GM23338 (cell line): ENCODE measurements at regions not wholly inside any gene's neighbourhood (a gene's known extent, or its start where the extent isn't known, plus 50 kb on each side); places are given as distances from the start of the nearest gene placed in this dataset.

Experiments used
- ATAC-seq: fragments of 200-7000 bp; cut with Tn5 transposase; 3 replicates; pipeline ENCODE4 v1.9.1; 2020
- DNase-seq: peaks from one replicate; pipeline ENCODE4 v3.0.0-alpha.2; 2015; ENCODE audit warnings: low spot score
- H2AFZ ChIP-seq: fragments of 200-600 bp; sonication (generic); 2 replicates; pipeline ENCODE4 v1.8.0; 2016; ENCODE audit warnings: antibody characterized with exemption, mild to moderate bottlenecking, moderate library complexity
- H3F3A ChIP-seq: fragments of 200-600 bp; sonication (generic); replicated peaks from 2 replicates; pipeline ENCODE4 v1.8.0; 2017; ENCODE audit warnings: antibody characterized with exemption, mixed run types, low read depth
- H3K27ac ChIP-seq: fragments of 200-600 bp; sonication (generic); 2 replicates; pipeline ENCODE4 v1.6.1; 2016; ENCODE audit warnings: low read depth
- H3K27me3 ChIP-seq: fragments of 200-600 bp; sonication (generic); 2 replicates; pipeline ENCODE4 v1.8.0; 2016; ENCODE audit warnings: mild to moderate bottlenecking, mixed run types, moderate library complexity; ENCODE audit not compliant: insufficient read depth
- H3K36me3 ChIP-seq: fragments of 200-600 bp; sonication (generic); 2 replicates; pipeline ENCODE4 v1.8.0; 2016; ENCODE audit warnings: mild to moderate bottlenecking; ENCODE audit not compliant: insufficient read depth
- H3K4me1 ChIP-seq: fragments of 200-600 bp; sonication (generic); 2 replicates; pipeline ENCODE4 v1.8.0; 2016; ENCODE audit warnings: mild to moderate bottlenecking, moderate library complexity; ENCODE audit not compliant: insufficient read depth
- H3K4me2 ChIP-seq: fragments of 200-600 bp; sonication (generic); 2 replicates; pipeline ENCODE4 v1.7.1; 2017; ENCODE audit warnings: mixed run types
- H3K4me3 ChIP-seq: fragments of 200-600 bp; sonication (generic); 2 replicates; pipeline ENCODE4 v1.6.1; 2016; ENCODE audit warnings: mixed run types
- H3K79me2 ChIP-seq: fragments of 200-600 bp; sonication (generic); replicated peaks from 2 replicates; pipeline ENCODE4 v1.8.0; 2017; ENCODE audit warnings: mild to moderate bottlenecking; ENCODE audit not compliant: insufficient read depth
- H3K9me2 ChIP-seq: fragments of 200-600 bp; sonication (generic); 2 replicates; pipeline ENCODE4 v1.8.0; 2017; ENCODE audit not compliant: insufficient read depth
- H4K20me1 ChIP-seq: fragments of 200-600 bp; sonication (generic); replicated peaks from 2 replicates; pipeline ENCODE4 v1.8.0; 2017; ENCODE audit warnings: mild to moderate bottlenecking; ENCODE audit not compliant: insufficient read depth
- H3K27ac Mint-ChIP-seq: 2 replicates; pipeline ENCODE4 v1.8.0; 2020; ENCODE audit warnings: inconsistent platforms, mild to moderate bottlenecking, moderate library complexity, mixed read lengths
- H3K27me3 Mint-ChIP-seq: 3 replicates; pipeline ENCODE4 v1.8.0; 2022; ENCODE audit warnings: low read depth, mild to moderate bottlenecking, moderate library complexity, mixed read lengths, inconsistent platforms; ENCODE audit not compliant: insufficient read depth, poor library complexity
- H3K36me3 Mint-ChIP-seq: 3 replicates; pipeline ENCODE4 v1.8.0; 2021; ENCODE audit warnings: low read depth, mild to moderate bottlenecking, inconsistent platforms, moderate library complexity, mixed read lengths
- H3K4me1 Mint-ChIP-seq: 3 replicates; pipeline ENCODE4 v1.8.0; 2020; ENCODE audit warnings: mild to moderate bottlenecking, inconsistent platforms, mixed read lengths
- H3K4me3 Mint-ChIP-seq: 3 replicates; pipeline ENCODE4 v1.8.0; 2021; ENCODE audit warnings: moderate library complexity, mild to moderate bottlenecking, inconsistent platforms, mixed read lengths
- H3K9me3 Mint-ChIP-seq: 3 replicates; pipeline ENCODE4 v1.8.0; 2020; ENCODE audit warnings: moderate library complexity, mild to moderate bottlenecking, inconsistent platforms, mixed read lengths
- CREB1 ChIP-seq: fragments of 250-450 bp; sonication (Bioruptor Pico); IDR thresholded peaks from 2 replicates; pipeline ENCODE4 v1.5.0; 2020; ENCODE audit warnings: low read depth, mild to moderate bottlenecking, moderate library complexity
- EZH2 ChIP-seq: fragments of 200-600 bp; sonication (generic); IDR thresholded peaks from one replicate; pipeline ENCODE4 v1.8.0; 2017; ENCODE audit warnings: antibody characterized with exemption, mild to moderate bottlenecking, low read depth; ENCODE audit not compliant: unreplicated experiment
- EZH2phosphoT487 ChIP-seq: fragments of 200-600 bp; sonication (generic); IDR thresholded peaks from one replicate; pipeline ENCODE4 v1.8.1; 2018; ENCODE audit warnings: antibody characterized with exemption; ENCODE audit not compliant: unreplicated experiment
- JUNB ChIP-seq: IDR thresholded peaks from one replicate; pipeline ENCODE4 v1.6.1; 2016; ENCODE audit warnings: antibody characterized with exemption; ENCODE audit not compliant: unreplicated experiment
- POLR2AphosphoS5 ChIP-seq: IDR thresholded peaks from 2 replicates; pipeline ENCODE4 v1.6.1; 2016; ENCODE audit warnings: antibody characterized with exemption, low read depth
- STAT1 ChIP-seq: IDR thresholded peaks from one replicate; pipeline ENCODE4 v1.6.1; 2016; ENCODE audit warnings: antibody characterized with exemption; ENCODE audit not compliant: unreplicated experiment
- ZNF114 ChIP-seq: fragments of 250-450 bp; sonication (Bioruptor Pico); IDR thresholded peaks from 2 replicates; pipeline ENCODE4 v1.5.0; 2020; ENCODE audit warnings: mild to moderate bottlenecking, moderate library complexity
- ZNF331 ChIP-seq: fragments of 250-450 bp; sonication (Bioruptor Pico); IDR thresholded peaks from 2 replicates; pipeline ENCODE4 v1.5.0; 2020; ENCODE audit warnings: low read depth, mild to moderate bottlenecking, moderate library complexity
- TF ChIP-seq, protein P1 (sequence below): IDR thresholded peaks from one replicate; pipeline ENCODE4 v1.6.1; 2018; ENCODE audit warnings: antibody characterized with exemption; ENCODE audit not compliant: unreplicated experiment
- TF ChIP-seq, protein P2 (sequence below): IDR thresholded peaks from 2 replicates; pipeline ENCODE4 v1.6.1; 2016; ENCODE audit warnings: antibody characterized with exemption
- TF ChIP-seq, protein P3 (sequence below), 2 experiments: fragments of 200-600 bp in 1 of 2; sonication (generic) in 1 of 2; conservative IDR thresholded peaks; 2 replicates each; pipeline versions ENCODE4 v1.5.1 to v1.6.1; 2016 to 2017; ENCODE audit warnings: antibody characterized with exemption in 2 of 2, low read depth in 2 of 2, mild to moderate bottlenecking in 2 of 2, moderate library complexity in 1 of 2

DNA sequence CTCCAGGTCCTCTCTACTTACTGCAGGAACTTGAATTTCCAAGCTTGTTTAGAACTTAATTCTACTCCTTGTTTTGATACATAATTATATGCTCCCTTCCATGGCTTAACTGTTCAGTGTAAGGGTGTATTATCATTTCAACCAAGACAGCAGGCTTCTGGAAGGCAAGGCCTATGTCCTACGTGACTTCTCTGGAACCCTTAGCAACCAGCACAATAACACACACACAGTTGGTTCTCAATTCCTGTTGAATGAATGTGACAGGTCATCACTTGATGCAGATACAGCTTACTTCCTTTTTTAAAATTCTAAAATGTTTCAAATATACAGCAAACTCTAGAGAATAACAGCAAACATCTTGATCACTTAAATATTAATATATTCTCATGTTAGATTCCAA is 77.7 kb upstream of the COCH start (continued):
- TF ChIP-seq, protein P1, sequence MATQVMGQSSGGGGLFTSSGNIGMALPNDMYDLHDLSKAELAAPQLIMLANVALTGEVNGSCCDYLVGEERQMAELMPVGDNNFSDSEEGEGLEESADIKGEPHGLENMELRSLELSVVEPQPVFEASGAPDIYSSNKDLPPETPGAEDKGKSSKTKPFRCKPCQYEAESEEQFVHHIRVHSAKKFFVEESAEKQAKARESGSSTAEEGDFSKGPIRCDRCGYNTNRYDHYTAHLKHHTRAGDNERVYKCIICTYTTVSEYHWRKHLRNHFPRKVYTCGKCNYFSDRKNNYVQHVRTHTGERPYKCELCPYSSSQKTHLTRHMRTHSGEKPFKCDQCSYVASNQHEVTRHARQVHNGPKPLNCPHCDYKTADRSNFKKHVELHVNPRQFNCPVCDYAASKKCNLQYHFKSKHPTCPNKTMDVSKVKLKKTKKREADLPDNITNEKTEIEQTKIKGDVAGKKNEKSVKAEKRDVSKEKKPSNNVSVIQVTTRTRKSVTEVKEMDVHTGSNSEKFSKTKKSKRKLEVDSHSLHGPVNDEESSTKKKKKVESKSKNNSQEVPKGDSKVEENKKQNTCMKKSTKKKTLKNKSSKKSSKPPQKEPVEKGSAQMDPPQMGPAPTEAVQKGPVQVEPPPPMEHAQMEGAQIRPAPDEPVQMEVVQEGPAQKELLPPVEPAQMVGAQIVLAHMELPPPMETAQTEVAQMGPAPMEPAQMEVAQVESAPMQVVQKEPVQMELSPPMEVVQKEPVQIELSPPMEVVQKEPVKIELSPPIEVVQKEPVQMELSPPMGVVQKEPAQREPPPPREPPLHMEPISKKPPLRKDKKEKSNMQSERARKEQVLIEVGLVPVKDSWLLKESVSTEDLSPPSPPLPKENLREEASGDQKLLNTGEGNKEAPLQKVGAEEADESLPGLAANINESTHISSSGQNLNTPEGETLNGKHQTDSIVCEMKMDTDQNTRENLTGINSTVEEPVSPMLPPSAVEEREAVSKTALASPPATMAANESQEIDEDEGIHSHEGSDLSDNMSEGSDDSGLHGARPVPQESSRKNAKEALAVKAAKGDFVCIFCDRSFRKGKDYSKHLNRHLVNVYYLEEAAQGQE = no peak
- TF ChIP-seq STAT1 = no peak

DNA sequence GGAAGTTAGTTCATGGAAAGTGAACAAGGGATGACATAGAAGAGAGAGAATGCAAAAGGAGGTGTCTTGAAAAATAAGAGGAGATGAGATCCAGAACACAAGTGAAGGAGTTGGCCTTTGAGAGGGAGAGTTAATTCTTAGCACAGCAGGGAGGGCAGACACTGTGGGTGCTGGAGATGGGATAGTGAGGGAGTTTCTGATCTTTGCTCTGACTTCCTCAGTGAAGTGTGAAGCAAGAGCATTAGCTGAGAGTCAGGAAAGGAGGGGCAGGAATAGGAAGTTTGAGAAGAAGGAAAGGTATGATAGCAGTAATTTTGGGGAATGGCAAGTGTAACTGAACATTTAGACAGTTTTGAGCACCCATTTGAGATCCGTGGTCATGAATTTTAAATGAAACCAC is 75.8 kb upstream of the COCH start:
- Histone ChIP-seq H3F3A (no peaks in the 10 kb centered on the region), H4K20me1 (no peaks in the 10 kb centered on the region), H3K27ac (no peak overlapping the region), H3K4me2 (no peak overlapping the region), H2AFZ (no peak overlapping the region), H3K36me3 (no peaks in the 10 kb centered on the region), H3K27me3 (no peaks in the 10 kb centered on the region), H3K79me2 (no peaks in the 10 kb centered on the region), H3K4me3 (no peak overlapping the region), H3K4me1 (no peaks in the 10 kb centered on the region), H3K9me2 (peaks cover 6% of the 10 kb centered on the region; the same call in 1 of the 2 replicates)
- no peak for DNase-seq
- Mint-ChIP-seq H3K4me1 (peaks cover 11% of the 10 kb centered on the region), H3K4me3 (no peak overlapping the region), H3K27ac (no peak overlapping the region), H3K36me3 (no peaks in the 10 kb centered on the region), H3K9me3 (no peaks in the 10 kb centered on the region), H3K27me3 (no peaks in the 10 kb centered on the region)
- no peak for ATAC-seq
- TF ChIP-seq ZNF331 (no peak), EZH2phosphoT487 (no peak), JUNB (no peak), EZH2 (no peak), CREB1 (CRISPR knock-in tag) (no peak), ZNF114 (no peak), POLR2AphosphoS5 (no peak)
- TF ChIP-seq, protein P1 = no peak
- TF ChIP-seq, protein P2, sequence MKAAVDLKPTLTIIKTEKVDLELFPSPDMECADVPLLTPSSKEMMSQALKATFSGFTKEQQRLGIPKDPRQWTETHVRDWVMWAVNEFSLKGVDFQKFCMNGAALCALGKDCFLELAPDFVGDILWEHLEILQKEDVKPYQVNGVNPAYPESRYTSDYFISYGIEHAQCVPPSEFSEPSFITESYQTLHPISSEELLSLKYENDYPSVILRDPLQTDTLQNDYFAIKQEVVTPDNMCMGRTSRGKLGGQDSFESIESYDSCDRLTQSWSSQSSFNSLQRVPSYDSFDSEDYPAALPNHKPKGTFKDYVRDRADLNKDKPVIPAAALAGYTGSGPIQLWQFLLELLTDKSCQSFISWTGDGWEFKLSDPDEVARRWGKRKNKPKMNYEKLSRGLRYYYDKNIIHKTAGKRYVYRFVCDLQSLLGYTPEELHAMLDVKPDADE = no peak
- TF ChIP-seq, protein P3, sequence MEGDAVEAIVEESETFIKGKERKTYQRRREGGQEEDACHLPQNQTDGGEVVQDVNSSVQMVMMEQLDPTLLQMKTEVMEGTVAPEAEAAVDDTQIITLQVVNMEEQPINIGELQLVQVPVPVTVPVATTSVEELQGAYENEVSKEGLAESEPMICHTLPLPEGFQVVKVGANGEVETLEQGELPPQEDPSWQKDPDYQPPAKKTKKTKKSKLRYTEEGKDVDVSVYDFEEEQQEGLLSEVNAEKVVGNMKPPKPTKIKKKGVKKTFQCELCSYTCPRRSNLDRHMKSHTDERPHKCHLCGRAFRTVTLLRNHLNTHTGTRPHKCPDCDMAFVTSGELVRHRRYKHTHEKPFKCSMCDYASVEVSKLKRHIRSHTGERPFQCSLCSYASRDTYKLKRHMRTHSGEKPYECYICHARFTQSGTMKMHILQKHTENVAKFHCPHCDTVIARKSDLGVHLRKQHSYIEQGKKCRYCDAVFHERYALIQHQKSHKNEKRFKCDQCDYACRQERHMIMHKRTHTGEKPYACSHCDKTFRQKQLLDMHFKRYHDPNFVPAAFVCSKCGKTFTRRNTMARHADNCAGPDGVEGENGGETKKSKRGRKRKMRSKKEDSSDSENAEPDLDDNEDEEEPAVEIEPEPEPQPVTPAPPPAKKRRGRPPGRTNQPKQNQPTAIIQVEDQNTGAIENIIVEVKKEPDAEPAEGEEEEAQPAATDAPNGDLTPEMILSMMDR (conservative IDR thresholded peaks at IDR 0.05; ENCODE audit: low read depth in 2 of 2) = no peak
